Spleen (tissue), 7 donors: ENCODE measurements at regions not wholly inside any gene's neighbourhood (a gene's known extent, or its start where the extent isn't known, plus 50 kb on each side); places are given as distances from the start of the nearest gene placed in this dataset.

ENCODE experiments used
- CTCF ChIP-seq, 11 experiments: fragments of 200-600 bp in 7 of 11; fragments of 450-650 bp in 4 of 11; sonication (generic) in 4 of 11; IDR thresholded peaks in 8 of 11; conservative IDR thresholded peaks in 3 of 11; 1 replicate in 7 of 11; 2 replicates in 4 of 11; pipeline versions ENCODE4 v1.4.0 to v1.8.0; 2016 to 2021; ENCODE audit warnings: antibody characterized with exemption in 11 of 11, inconsistent platforms in 4 of 11, mild to moderate bottlenecking in 1 of 11
- POLR2A ChIP-seq, 3 donors: fragments of 450-650 bp; IDR thresholded peaks; one replicate each; pipeline ENCODE4 v1.5.1; 2017; ENCODE audit warnings: antibody characterized with exemption in 3 of 3, mild to moderate bottlenecking in 1 of 3
- donor health status: DM: no; HTN: no; CAD: no; lungs with moderate emphysema.
- donor health status: DM: no; HTN: no; CAD: no.
- donor health status: DM: no; HTN: no; CAD: no.

- TF ChIP-seq CTCF (IDR thresholded peaks at IDR 0.05 in 8 of 11, conservative IDR thresholded peaks at IDR 0.05 in 3 of 11) (no peak), POLR2A (IDR thresholded peaks at IDR 0.05) (no peak)
These were observed 318.9 kb upstream of the PBX1 start for GRCh38 chr1:164240081-164240480.
